K562 (cell line): ENCODE measurements at regions not wholly inside any gene's neighbourhood (a gene's known extent, or its start where the extent isn't known, plus 50 kb on each side); places are given as distances from the start of the nearest gene placed in this dataset.

ENCODE experiments used
- ATAC-seq: fragments of 200-7000 bp; cut with Tn5 transposase; 3 replicates; pipeline ENCODE4 v1.9.1; 2020; ENCODE audit warnings: moderate library complexity
- BruUV-seq: library from RNA; stranded (reverse); fragments of 400-500 nt; replicated peaks from 2 replicates; lab custom pipeline; 2021; lab: Mats Ljungman, UMichigan
- CTCF ChIA-PET: fragments of 300-600 bp; formaldehyde crosslinking; extraction: SDS; loops from one replicate; lab custom pipeline; 2021; ENCODE audit warnings: low intra/inter-chr PET ratio; lab: Yijun Ruan, JAX
- POLR2A ChIA-PET: fragments of 300-600, 350-650 bp; sonication (Branson Sonifier 250); formaldehyde crosslinking; extraction: SDS; loops from one replicate; lab custom pipeline; 2021; ENCODE audit warnings: antibody characterized with exemption, inconsistent platforms; lab: Yijun Ruan, JAX
- DNase-seq, 4 experiments: peaks; one replicate each; pipeline versions ENCODE4 v3.0.0 to v3.0.0-alpha.2; 2011 to 2018; ENCODE audit warnings: low spot score in 3 of 4, mixed read lengths in 3 of 4; ENCODE audit errors: extremely low read depth in 1 of 4
- FAIRE-seq: peaks from 2 replicates; lab custom pipeline; 2011; peaks lifted over from hg19 to GRCh38; lab: Jason Lieb, UNC
- H2AFZ ChIP-seq: 2 replicates; pipeline ENCODE4 v1.6.0; 2011; ENCODE audit warnings: low read depth, low read length, control low read depth, inconsistent platforms
- H3K27ac ChIP-seq: fragments of 200-600 bp; 3 replicates; pipeline ENCODE4 v1.8.0; 2011; ENCODE audit warnings: low read depth, mild to moderate bottlenecking, control low read depth, inconsistent platforms, low read length, moderate library complexity, mixed read lengths; ENCODE audit errors: extremely low read depth
- H3K27me3 ChIP-seq, 2 experiments: fragments of 300-600 bp in 1 of 2; 2 replicates in 1 of 2; 3 replicates in 1 of 2; pipeline versions ENCODE4 v1.6.0 to v1.8.0; 2011; ENCODE audit warnings: inconsistent platforms in 2 of 2, low read length in 2 of 2, mild to moderate bottlenecking in 1 of 2, mixed read lengths in 1 of 2, moderate library complexity in 1 of 2; ENCODE audit not compliant: control insufficient read depth in 2 of 2, insufficient read depth in 2 of 2
- H3K36me3 ChIP-seq: fragments of 300-600 bp; 3 replicates; pipeline ENCODE4 v1.8.0; 2011; ENCODE audit warnings: mild to moderate bottlenecking, low read length, inconsistent platforms; ENCODE audit not compliant: control insufficient read depth, insufficient read depth
- H3K4me1 ChIP-seq, 2 experiments: fragments of 200-600 bp in 1 of 2; replicated peaks in 1 of 2; 2 replicates in 1 of 2; 3 replicates in 1 of 2; pipeline versions ENCODE4 v1.5.1 to v1.8.0; 2011; ENCODE audit warnings: inconsistent platforms in 2 of 2, low read length in 2 of 2, mild to moderate bottlenecking in 1 of 2, mixed read lengths in 1 of 2, moderate library complexity in 1 of 2; ENCODE audit not compliant: control insufficient read depth in 2 of 2, insufficient read depth in 2 of 2
- H3K4me2 ChIP-seq: 2 replicates; pipeline ENCODE4 v1.6.1; 2011; ENCODE audit warnings: low read length, control low read depth, inconsistent platforms, mixed read lengths; ENCODE audit not compliant: insufficient read depth
- H3K4me3 ChIP-seq: fragments of 200-600 bp; sonication (generic), shearing (Covaris generic); 2 replicates; pipeline ENCODE4 v1.5.1; 2016; ENCODE audit warnings: control low read depth, inconsistent platforms
- H3K79me2 ChIP-seq: fragments of 200-600 bp; 3 replicates; pipeline ENCODE4 v1.8.0; 2011; ENCODE audit warnings: low read length, inconsistent platforms; ENCODE audit not compliant: control insufficient read depth, insufficient read depth
- H3K9ac ChIP-seq, 2 experiments: 2 replicates each; pipeline versions ENCODE4 v1.6.0 to v1.6.1; 2011; ENCODE audit warnings: low read depth in 2 of 2, low read length in 2 of 2, control low read depth in 1 of 2, inconsistent platforms in 1 of 2, mild to moderate bottlenecking in 1 of 2, mixed read lengths in 1 of 2; ENCODE audit not compliant: insufficient read depth in 1 of 2
- H3K9me1 ChIP-seq: one replicate; pipeline ENCODE4 v1.6.0; 2011; ENCODE audit warnings: inconsistent platforms, mild to moderate bottlenecking, low read length, moderate library complexity; ENCODE audit not compliant: control insufficient read depth, insufficient read depth
- H3K9me3 ChIP-seq: replicated peaks from 2 replicates; pipeline ENCODE4 v1.5.1; 2011; ENCODE audit warnings: low read depth, low read length, inconsistent platforms; ENCODE audit not compliant: control insufficient read depth, insufficient read depth
- H4K20me1 ChIP-seq: replicated peaks from 2 replicates; pipeline ENCODE4 v1.6.1; 2011; ENCODE audit warnings: low read length, inconsistent platforms, mixed read lengths; ENCODE audit not compliant: control insufficient read depth, insufficient read depth
- ELK1 ChIP-seq: sonication (generic); formaldehyde crosslinking; IDR thresholded peaks from 2 replicates; pipeline ENCODE4 v1.8.1; 2022; ENCODE audit warnings: missing genetic modification reagents
- EP400 ChIP-seq: fragments of 450-650 bp; IDR thresholded peaks from 2 replicates; pipeline ENCODE4 v1.6.1; 2017; ENCODE audit warnings: antibody characterized with exemption, mild to moderate bottlenecking, moderate library complexity
- MBD2 ChIP-seq: sonication (generic); IDR thresholded peaks from 2 replicates; pipeline ENCODE4 v1.6.1; 2016; ENCODE audit warnings: low read depth, borderline replicate concordance
- PHF21A ChIP-seq: fragments of 450-650 bp; IDR thresholded peaks from 2 replicates; pipeline ENCODE4 v1.6.1; 2017; ENCODE audit warnings: low read depth, borderline replicate concordance
- THRA ChIP-seq: fragments of 450-650 bp; IDR thresholded peaks from 2 replicates; pipeline ENCODE4 v1.6.1; 2017; ENCODE audit warnings: mild to moderate bottlenecking, moderate library complexity
- TOE1 ChIP-seq, 2 experiments: fragments of 450-650 bp in 1 of 2; sonication (generic) in 1 of 2; formaldehyde crosslinking in 1 of 2; IDR thresholded peaks; 2 replicates each; pipeline versions ENCODE4 v1.7.1 to v1.8.0; 2016 to 2022; ENCODE audit warnings: borderline replicate concordance in 2 of 2, mild to moderate bottlenecking in 2 of 2, antibody characterized with exemption in 1 of 2, inconsistent platforms in 1 of 2, low read depth in 1 of 2, missing genetic modification reagents in 1 of 2, moderate library complexity in 1 of 2
- ZBTB5 ChIP-seq: fragments of 450-650 bp; IDR thresholded peaks from 2 replicates; pipeline ENCODE4 v1.6.1; 2017; ENCODE audit warnings: antibody characterized with exemption
- ZBTB8A ChIP-seq: fragments of 450-650 bp; IDR thresholded peaks from 2 replicates; pipeline ENCODE4 v1.6.1; 2018; ENCODE audit warnings: mild to moderate bottlenecking, moderate library complexity; ENCODE audit not compliant: partially characterized antibody
- ZEB2 ChIP-seq: fragments of 450-650 bp; IDR thresholded peaks from 2 replicates; pipeline ENCODE4 v1.6.1; 2016
- ZNF224 ChIP-seq: sonication (generic); formaldehyde crosslinking; IDR thresholded peaks from 2 replicates; pipeline ENCODE4 v1.8.0; 2022; ENCODE audit warnings: mild to moderate bottlenecking, missing genetic modification reagents
- ZNF232 ChIP-seq: sonication (generic); formaldehyde crosslinking; IDR thresholded peaks from 2 replicates; pipeline ENCODE4 v1.8.0; 2022; ENCODE audit warnings: mild to moderate bottlenecking, missing genetic modification reagents
- in situ Hi-C: fragments of 300-500 bp; cut with MboI; formaldehyde crosslinking; loops from 4 replicates; pipeline ENCODE4 v1.15.0; 2018; ENCODE audit warnings: inconsistent platforms, mixed read lengths
- intact Hi-C: fragments of 100-400 bp; cut with micrococcal nuclease; formaldehyde crosslinking; loops from 2 replicates; pipeline ENCODE4 v1.14.2; 2022

GRCh38 chr16:64253096-64253495 is 868.8 kb downstream of the CDH11 start:
- H3K27ac ChIP-seq: no peak overlapping the region
- H3K4me1 ChIP-seq: no peaks in the 10 kb centered on the region
- no peak overlapping the region for H3K4me3 ChIP-seq
- no peak for TF ChIP-seq ZNF224 (CRISPR knock-in tag)
- no peak for TF ChIP-seq ZNF232 (CRISPR knock-in tag)
- no peak for TF ChIP-seq ZEB2
- TF ChIP-seq PHF21A: no peak
- no peak for TF ChIP-seq ZBTB8A
- no peak for TF ChIP-seq THRA
- no peak for TF ChIP-seq MBD2
- TF ChIP-seq TOE1 (IDR thresholded peaks at IDR 0.05; ENCODE audit: borderline replicate concordance): no peak
- TF ChIP-seq TOE1 (CRISPR knock-in tag; IDR thresholded peaks at IDR 0.05; ENCODE audit: borderline replicate concordance, low read depth): no peak
- TF ChIP-seq EP400: no peak
- no peak for TF ChIP-seq ZBTB5
- no peak for TF ChIP-seq ELK1 (CRISPR knock-in tag)
- H3K9me1 ChIP-seq: no peaks in the 10 kb centered on the region
- FAIRE-seq: no peak
- H4K20me1 ChIP-seq: no peaks in the 10 kb centered on the region
- no peaks in the 10 kb centered on the region for H3K79me2 ChIP-seq
- in situ Hi-C loops: no loop called here
- CTCF ChIA-PET: no interaction called here
- H3K9ac ChIP-seq: no peak overlapping the region
- no peak overlapping the region for H3K4me2 ChIP-seq
- BruUV-seq: no TSS peak
- H2AFZ ChIP-seq: no peak overlapping the region
- intact Hi-C loops: no loop called here
- H3K9me3 ChIP-seq: 0 out of 2 replicates have a peak, but pooled peaks cover 1% of the 10 kb centered on the region
- POLR2A ChIA-PET: no interaction called here
- ATAC-seq: no peak
- H3K27me3 ChIP-seq: no peaks in the 10 kb centered on the region
- DNase-seq: no peak
- H3K36me3 ChIP-seq: no peaks in the 10 kb centered on the region
